HG02678 (cell line): ENCODE measurements at regions not wholly inside any gene's neighbourhood (a gene's known extent, or its start where the extent isn't known, plus 50 kb on each side); places are given as distances from the start of the nearest gene placed in this dataset.
"Not testable (repeated sequence)": the region's sequence is repeated elsewhere in the genome, so short reads cannot be mapped to it uniquely, and the experiment has no call there.

ENCODE experiments used
- ATAC-seq: cut with Tn5 transposase; IDR thresholded peaks from one replicate; pipeline ENCODE4 v1.9.1; 2021; ENCODE audit warnings: mild to moderate bottlenecking, moderate library complexity; ENCODE audit not compliant: unreplicated experiment

- ATAC-seq, result not testable (repeated sequence)
Measured at GRCh38 chr16:88199296-88200153, 183.2 kb upstream of the ZNF469 start.

GRCh38 chr16:88200154-88200895, 182.4 kb upstream of the ZNF469 start:
- not testable (repeated sequence) for ATAC-seq

GRCh38 chr16:88200896-88201185, 181.9 kb upstream of the ZNF469 start:
- ATAC-seq, result no peak

- not testable (repeated sequence) for ATAC-seq
Measured at GRCh38 chr16:88201611-88202010, 181.1 kb upstream of the ZNF469 start.

- no peak for ATAC-seq
Measured at GRCh38 chr16:88202207-88202745, 180.5 kb upstream of the ZNF469 start.

GRCh38 chr16:88202856-88203681, 179.7 kb upstream of the ZNF469 start:
- ATAC-seq, result not testable (repeated sequence)

- ATAC-seq, result not testable (repeated sequence)
Measured at GRCh38 chr16:88204131-88205110, 178.3 kb upstream of the ZNF469 start.

GRCh38 chr16:88205482-88205881, 177.3 kb upstream of the ZNF469 start:
- not testable (repeated sequence) for ATAC-seq

GRCh38 chr16:88206006-88206405, 176.8 kb upstream of the ZNF469 start:
- not testable (repeated sequence) for ATAC-seq

- ATAC-seq, result not testable (repeated sequence)
Measured at GRCh38 chr16:88206516-88206915, 176.2 kb upstream of the ZNF469 start.

GRCh38 chr16:88208112-88208511, 174.6 kb upstream of the ZNF469 start:
- no peak for ATAC-seq

GRCh38 chr16:88208776-88209175, 174.0 kb upstream of the ZNF469 start:
- not testable (repeated sequence) for ATAC-seq

- ATAC-seq, result not testable (repeated sequence)
Measured at GRCh38 chr16:88209579-88209978, 173.2 kb upstream of the ZNF469 start.

GRCh38 chr16:88213937-88214336, 168.8 kb upstream of the ZNF469 start:
- not testable (repeated sequence) for ATAC-seq

- ATAC-seq, result not testable (repeated sequence)
Measured at GRCh38 chr16:88221001-88221761, 161.6 kb upstream of the ZNF469 start.

- ATAC-seq, result not testable (repeated sequence)
Measured at GRCh38 chr16:88223696-88224095, 159.1 kb upstream of the ZNF469 start.

GRCh38 chr16:88224131-88224898, 158.4 kb upstream of the ZNF469 start:
- ATAC-seq, result not testable (repeated sequence)

- not testable (repeated sequence) for ATAC-seq
Measured at GRCh38 chr16:88225640-88226230, 157.0 kb upstream of the ZNF469 start.
